ENCODE measurements at regions not wholly inside any gene's neighbourhood (a gene's known extent, or its start where the extent isn't known, plus 50 kb on each side); places are given as distances from the start of the nearest gene placed in this dataset.

GRCh38 chr16:80375973-80376372, 164.8 kb upstream of the DYNLRB2 start:
- no peak for TF ChIP-seq CTCF (conservative IDR thresholded peaks at IDR 0.05; ENCODE audit: low read depth, low read length)
- no peak for TF ChIP-seq EZH2 (IDR thresholded peaks at IDR 0.05; ENCODE audit: borderline replicate concordance, low read depth, low read length, poor library complexity, severe bottlenecking)
